ENCODE measurements at regions not wholly inside any gene's neighbourhood (a gene's known extent, or its start where the extent isn't known, plus 50 kb on each side); places are given as distances from the start of the nearest gene placed in this dataset.

DNA sequence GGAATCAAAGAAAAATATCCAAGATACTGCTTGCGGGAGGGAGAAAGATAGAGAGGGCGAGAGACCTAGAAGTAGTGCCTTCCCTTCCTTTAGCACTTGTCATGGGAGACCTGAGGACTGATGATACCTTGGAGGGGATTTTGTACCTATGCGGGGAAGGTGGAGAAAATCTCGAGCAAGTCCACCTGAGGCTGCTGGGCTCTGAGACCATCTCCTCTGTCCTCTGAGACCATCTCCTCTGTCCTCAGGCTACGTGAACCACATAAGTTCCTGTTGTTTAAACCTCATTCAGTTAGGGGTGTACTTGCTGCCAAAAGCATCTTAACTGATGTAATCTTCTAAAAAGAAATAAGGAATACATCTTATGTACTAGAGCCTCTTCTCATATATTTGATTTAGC is 164.9 kb downstream of the NR2F2 start:
- no peak overlapping the region for H3K4me3 ChIP-seq (ENCODE audit: severe bottlenecking)
- H3K27me3 ChIP-seq (ENCODE audit: insufficient read depth, poor library complexity, severe bottlenecking) = peaks cover 26% of the 10 kb centered on the region
- H3K9me3 ChIP-seq (ENCODE audit: severe bottlenecking) = no peaks in the 10 kb centered on the region
- H3K4me1 ChIP-seq (ENCODE audit: insufficient read depth, poor library complexity, severe bottlenecking) = no peaks in the 10 kb centered on the region
- H3K27ac ChIP-seq (ENCODE audit: poor library complexity, severe bottlenecking) = no peak overlapping the region
- ATAC-seq (ENCODE audit: low read depth) = no peak
- TF ChIP-seq, protein P1, sequence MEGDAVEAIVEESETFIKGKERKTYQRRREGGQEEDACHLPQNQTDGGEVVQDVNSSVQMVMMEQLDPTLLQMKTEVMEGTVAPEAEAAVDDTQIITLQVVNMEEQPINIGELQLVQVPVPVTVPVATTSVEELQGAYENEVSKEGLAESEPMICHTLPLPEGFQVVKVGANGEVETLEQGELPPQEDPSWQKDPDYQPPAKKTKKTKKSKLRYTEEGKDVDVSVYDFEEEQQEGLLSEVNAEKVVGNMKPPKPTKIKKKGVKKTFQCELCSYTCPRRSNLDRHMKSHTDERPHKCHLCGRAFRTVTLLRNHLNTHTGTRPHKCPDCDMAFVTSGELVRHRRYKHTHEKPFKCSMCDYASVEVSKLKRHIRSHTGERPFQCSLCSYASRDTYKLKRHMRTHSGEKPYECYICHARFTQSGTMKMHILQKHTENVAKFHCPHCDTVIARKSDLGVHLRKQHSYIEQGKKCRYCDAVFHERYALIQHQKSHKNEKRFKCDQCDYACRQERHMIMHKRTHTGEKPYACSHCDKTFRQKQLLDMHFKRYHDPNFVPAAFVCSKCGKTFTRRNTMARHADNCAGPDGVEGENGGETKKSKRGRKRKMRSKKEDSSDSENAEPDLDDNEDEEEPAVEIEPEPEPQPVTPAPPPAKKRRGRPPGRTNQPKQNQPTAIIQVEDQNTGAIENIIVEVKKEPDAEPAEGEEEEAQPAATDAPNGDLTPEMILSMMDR (IDR thresholded peaks at IDR 0.05; ENCODE audit: poor library complexity, severe bottlenecking) = no peak
- no peaks in the 10 kb centered on the region for H3K36me3 ChIP-seq (ENCODE audit: low read depth)
- DNase-seq (ENCODE audit: low spot score) = no peak

DNA sequence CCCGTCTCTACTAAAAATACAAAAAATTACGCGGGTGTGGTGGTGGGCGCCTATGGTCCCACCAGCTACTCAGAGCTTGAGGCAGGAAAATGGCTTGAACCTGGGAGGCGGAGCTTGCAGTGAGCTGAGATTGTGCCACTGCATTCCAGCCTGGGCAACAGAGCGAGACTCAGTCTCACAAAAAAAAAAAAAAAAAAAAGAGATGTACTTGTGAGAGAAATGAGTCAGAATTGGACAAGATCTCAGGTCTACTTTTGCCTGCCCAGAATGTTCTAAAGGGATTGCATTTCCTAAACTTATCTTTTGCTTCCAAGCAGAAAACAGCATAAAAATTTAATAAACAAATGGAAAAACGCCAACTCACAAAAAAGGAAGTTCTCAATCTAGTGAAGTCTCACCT is 167.5 kb downstream of the NR2F2 start:
- Histone ChIP-seq H3K9me3 (ENCODE audit: severe bottlenecking) (no peaks in the 10 kb centered on the region), H3K4me1 (ENCODE audit: insufficient read depth, poor library complexity, severe bottlenecking) (no peaks in the 10 kb centered on the region), H3K36me3 (ENCODE audit: low read depth) (no peaks in the 10 kb centered on the region), H3K27ac (ENCODE audit: poor library complexity, severe bottlenecking) (no peak overlapping the region), H3K27me3 (ENCODE audit: insufficient read depth, poor library complexity, severe bottlenecking) (peaks cover 51% of the 10 kb centered on the region), H3K4me3 (ENCODE audit: severe bottlenecking) (no peak overlapping the region)
- TF ChIP-seq, protein P1 (IDR thresholded peaks at IDR 0.05; ENCODE audit: poor library complexity, severe bottlenecking) = no peak
- DNase-seq (ENCODE audit: low spot score) = no peak
- ATAC-seq (ENCODE audit: low read depth) = no peak

DNA sequence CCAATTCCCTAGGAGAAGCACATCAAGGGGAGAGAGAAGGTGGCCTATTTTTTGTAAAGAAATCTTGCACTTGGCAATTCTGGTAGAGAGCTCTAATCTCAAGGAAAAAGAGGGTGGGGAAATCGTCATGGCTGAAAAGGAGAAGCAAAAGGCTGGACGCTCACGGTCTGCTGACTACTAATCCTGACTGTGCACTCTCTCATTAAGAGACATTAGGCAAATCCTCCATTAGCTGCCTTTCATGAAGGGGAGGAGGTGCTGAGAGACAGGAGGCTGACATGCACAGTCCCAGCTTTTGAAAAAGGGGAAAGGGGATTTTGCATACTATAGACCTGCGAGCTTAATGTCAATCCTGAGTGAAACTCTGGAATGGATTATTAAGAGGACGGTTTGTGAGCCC is 170.0 kb downstream of the NR2F2 start:
- no peaks in the 10 kb centered on the region for H3K9me3 ChIP-seq (ENCODE audit: severe bottlenecking)
- DNase-seq (ENCODE audit: low spot score) (no peak), ATAC-seq (ENCODE audit: low read depth) (no peak)
- H3K4me1 ChIP-seq (ENCODE audit: insufficient read depth, poor library complexity, severe bottlenecking) = no peaks in the 10 kb centered on the region
- H3K27ac ChIP-seq (ENCODE audit: poor library complexity, severe bottlenecking) = no peak overlapping the region
- H3K36me3 ChIP-seq (ENCODE audit: low read depth) = no peaks in the 10 kb centered on the region
- TF ChIP-seq, protein P1 (IDR thresholded peaks at IDR 0.05; ENCODE audit: poor library complexity, severe bottlenecking) = no peak
- H3K4me3 ChIP-seq (ENCODE audit: severe bottlenecking) = no peak overlapping the region
- peaks cover 63% of the 10 kb centered on the region for H3K27me3 ChIP-seq (ENCODE audit: insufficient read depth, poor library complexity, severe bottlenecking)

DNA sequence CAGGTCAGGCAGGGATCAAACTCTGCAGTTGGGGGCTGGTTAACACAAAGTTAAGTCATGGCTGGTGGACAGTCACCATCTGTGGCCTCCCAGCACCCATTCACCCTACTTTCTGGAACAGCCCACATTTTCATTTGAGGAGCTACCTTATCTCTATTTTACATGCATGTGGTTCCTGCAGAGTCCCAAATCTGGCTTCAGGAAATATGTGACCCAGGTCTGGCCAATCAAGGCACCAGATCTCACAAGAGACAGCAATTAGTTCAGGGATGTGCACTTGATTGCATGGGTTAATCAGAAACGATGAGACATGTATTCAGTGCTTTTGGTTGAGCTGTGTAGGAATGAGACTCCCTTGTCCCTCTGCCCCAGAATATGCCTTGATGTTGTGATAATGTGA is 170.9 kb downstream of the NR2F2 start:
- Histone ChIP-seq H3K36me3 (ENCODE audit: low read depth) (no peaks in the 10 kb centered on the region), H3K27ac (ENCODE audit: poor library complexity, severe bottlenecking) (no peak overlapping the region), H3K4me1 (ENCODE audit: insufficient read depth, poor library complexity, severe bottlenecking) (no peaks in the 10 kb centered on the region), H3K4me3 (ENCODE audit: severe bottlenecking) (no peak overlapping the region), H3K27me3 (ENCODE audit: insufficient read depth, poor library complexity, severe bottlenecking) (peaks cover 72% of the 10 kb centered on the region), H3K9me3 (ENCODE audit: severe bottlenecking) (no peaks in the 10 kb centered on the region)
- DNase-seq (ENCODE audit: low spot score) = no peak
- no peak for ATAC-seq (ENCODE audit: low read depth)
- TF ChIP-seq, protein P1 (IDR thresholded peaks at IDR 0.05; ENCODE audit: poor library complexity, severe bottlenecking) = no peak

DNA sequence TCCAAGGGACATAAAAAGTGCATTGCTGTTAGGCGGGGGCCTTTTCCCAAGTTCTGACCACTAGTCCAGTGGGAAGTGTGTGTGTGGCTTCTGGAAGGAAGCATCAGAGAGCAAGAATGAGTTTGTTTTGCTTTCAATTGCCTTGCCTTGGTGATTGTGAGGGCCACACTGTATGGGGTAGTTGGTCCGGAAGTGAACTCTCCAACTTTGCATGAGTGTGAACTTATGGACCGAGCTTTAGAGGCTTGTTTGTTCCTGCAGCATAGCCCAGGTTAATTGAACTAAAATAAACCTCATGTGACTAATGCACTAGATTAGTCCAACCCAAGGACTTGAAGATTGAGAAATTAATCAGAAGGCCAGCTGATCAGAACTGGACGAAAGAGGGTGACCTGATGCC is 171.7 kb downstream of the NR2F2 start:
- DNase-seq (ENCODE audit: low spot score) (no peak), ATAC-seq (ENCODE audit: low read depth) (no peak)
- TF ChIP-seq, protein P1 (IDR thresholded peaks at IDR 0.05; ENCODE audit: poor library complexity, severe bottlenecking) = no peak
- H3K27ac ChIP-seq (ENCODE audit: poor library complexity, severe bottlenecking) = no peak overlapping the region
- no peak overlapping the region for H3K4me3 ChIP-seq (ENCODE audit: severe bottlenecking)
- H3K27me3 ChIP-seq (ENCODE audit: insufficient read depth, poor library complexity, severe bottlenecking) = peaks cover 77% of the 10 kb centered on the region
- no peaks in the 10 kb centered on the region for H3K36me3 ChIP-seq (ENCODE audit: low read depth)
- H3K9me3 ChIP-seq (ENCODE audit: severe bottlenecking) = no peaks in the 10 kb centered on the region
- no peaks in the 10 kb centered on the region for H3K4me1 ChIP-seq (ENCODE audit: insufficient read depth, poor library complexity, severe bottlenecking)
